H9 (cell line): ENCODE measurements at regions not wholly inside any gene's neighbourhood (a gene's known extent, or its start where the extent isn't known, plus 50 kb on each side); places are given as distances from the start of the nearest gene placed in this dataset.

Experiments used
- DNase-seq: peaks from one replicate; pipeline ENCODE4 v3.0.0-alpha.2; 2017
- H2AFZ ChIP-seq: one replicate; pipeline ENCODE4 v1.6.1; 2013; ENCODE audit warnings: mild to moderate bottlenecking, low read length, control low read depth, moderate library complexity
- H2AK5ac ChIP-seq: 2 replicates; pipeline ENCODE4 v1.6.1; 2013; ENCODE audit warnings: low read length, control low read depth, mixed read lengths; ENCODE audit not compliant: insufficient read length
- H2BK120ac ChIP-seq: one replicate; pipeline ENCODE4 v1.6.1; 2013; ENCODE audit warnings: low read depth, mild to moderate bottlenecking, low read length, control low read depth, inconsistent platforms; ENCODE audit not compliant: poor library complexity, severe bottlenecking
- H2BK12ac ChIP-seq: 2 replicates; pipeline ENCODE4 v1.6.1; 2013; ENCODE audit warnings: low read length, control low read depth, mixed read lengths, low read depth; ENCODE audit not compliant: insufficient read length
- H2BK15ac ChIP-seq: 2 replicates; pipeline ENCODE4 v1.6.1; 2013; ENCODE audit warnings: low read depth, low read length, control low read depth
- H2BK20ac ChIP-seq: one replicate; pipeline ENCODE4 v1.6.1; 2013; ENCODE audit warnings: low read depth, mild to moderate bottlenecking, low read length, control low read depth, inconsistent platforms; ENCODE audit not compliant: poor library complexity, severe bottlenecking
- H2BK5ac ChIP-seq: 2 replicates; pipeline ENCODE4 v1.6.1; 2013; ENCODE audit warnings: low read length, control low read depth, mixed read lengths; ENCODE audit not compliant: insufficient read length
- H3K14ac ChIP-seq: 2 replicates; pipeline ENCODE4 v1.6.1; 2013; ENCODE audit warnings: low read length, control low read depth; ENCODE audit not compliant: insufficient read depth
- H3K18ac ChIP-seq: 2 replicates; pipeline ENCODE4 v1.6.1; 2013; ENCODE audit warnings: low read depth, mild to moderate bottlenecking, mixed read lengths, low read length, control low read depth; ENCODE audit not compliant: insufficient read length
- H3K23ac ChIP-seq: 2 replicates; pipeline ENCODE4 v1.6.1; 2013; ENCODE audit warnings: low read length, control low read depth, mixed read lengths, low read depth; ENCODE audit not compliant: insufficient read length
- H3K23me2 ChIP-seq: 2 replicates; pipeline ENCODE4 v1.6.1; 2013; ENCODE audit warnings: low read depth, mild to moderate bottlenecking, mixed read lengths, low read length, control low read depth; ENCODE audit not compliant: insufficient read length, poor library complexity, severe bottlenecking
- H3K27ac ChIP-seq: 2 replicates; pipeline ENCODE4 v1.5.1; 2013; ENCODE audit warnings: low read length, control low read depth, mixed read lengths, low read depth; ENCODE audit not compliant: insufficient read length
- H3K27me3 ChIP-seq: 2 replicates; pipeline ENCODE4 v1.6.1; 2013; ENCODE audit warnings: low read length, control low read depth, inconsistent platforms; ENCODE audit not compliant: insufficient read depth
- H3K4ac ChIP-seq: 2 replicates; pipeline ENCODE4 v1.6.1; 2013; ENCODE audit warnings: low read depth, mild to moderate bottlenecking, control low read depth, inconsistent platforms, low read length, moderate library complexity
- H3K4me1 ChIP-seq: 2 replicates; pipeline ENCODE4 v1.6.1; 2013; ENCODE audit warnings: low read length, control low read depth, inconsistent platforms; ENCODE audit not compliant: insufficient read depth
- H3K4me2 ChIP-seq: 2 replicates; pipeline ENCODE4 v1.6.1; 2013; ENCODE audit warnings: low read length, control low read depth, mixed read lengths; ENCODE audit not compliant: insufficient read length, insufficient read depth
- H3K56ac ChIP-seq: 2 replicates; pipeline ENCODE4 v1.6.1; 2013; ENCODE audit warnings: low read depth, mild to moderate bottlenecking, mixed read lengths, low read length, control low read depth; ENCODE audit not compliant: insufficient read length
- H3K79me1 ChIP-seq: 2 replicates; pipeline ENCODE4 v1.6.1; 2013; ENCODE audit warnings: low read depth, mild to moderate bottlenecking, moderate library complexity, low read length, control low read depth, inconsistent platforms; ENCODE audit not compliant: insufficient read depth, poor library complexity, severe bottlenecking
- H3K79me2 ChIP-seq: 2 replicates; pipeline ENCODE4 v1.6.1; 2013; ENCODE audit warnings: low read length, control low read depth, inconsistent platforms; ENCODE audit not compliant: insufficient read depth
- H3K9ac ChIP-seq: 2 replicates; pipeline ENCODE4 v1.6.1; 2013; ENCODE audit warnings: low read length, control low read depth, mixed read lengths; ENCODE audit not compliant: insufficient read length; ENCODE audit errors: extremely low read depth
- H3K9me3 ChIP-seq: one replicate; pipeline ENCODE4 v1.6.1; 2013; ENCODE audit warnings: low read depth, low read length, inconsistent platforms; ENCODE audit not compliant: control insufficient read depth
- H3T11ph ChIP-seq: one replicate; pipeline ENCODE4 v1.6.1; 2013; ENCODE audit warnings: mild to moderate bottlenecking, low read length, control low read depth, inconsistent platforms
- H4K20me1 ChIP-seq: one replicate; pipeline ENCODE4 v1.6.1; 2013; ENCODE audit not compliant: control insufficient read depth, insufficient read length, insufficient read depth
- H4K5ac ChIP-seq: 2 replicates; pipeline ENCODE4 v1.6.1; 2013; ENCODE audit warnings: low read depth, mild to moderate bottlenecking, mixed read lengths, low read length, control low read depth; ENCODE audit not compliant: insufficient read length
- H4K8ac ChIP-seq: replicated peaks from 2 replicates; pipeline ENCODE4 v1.6.1; 2013; ENCODE audit warnings: low read length, control low read depth, mixed read lengths, low read depth; ENCODE audit not compliant: insufficient read length
- H4K91ac ChIP-seq: 2 replicates; pipeline ENCODE4 v1.6.1; 2013; ENCODE audit warnings: low read depth, mild to moderate bottlenecking, moderate library complexity, mixed read lengths, low read length, control low read depth; ENCODE audit not compliant: insufficient read length
- H3K27ac Mint-ChIP-seq, 3 experiments: 2 replicates in 2 of 3; 3 replicates in 1 of 3; pipeline ENCODE4 v1.8.0; 2020 to 2021; ENCODE audit warnings: mixed read lengths in 3 of 3, mild to moderate bottlenecking in 1 of 3, moderate library complexity in 1 of 3
- H3K27me3 Mint-ChIP-seq: 2 replicates; pipeline ENCODE4 v1.8.0; 2021; ENCODE audit warnings: low read depth, mild to moderate bottlenecking, moderate library complexity, mixed read lengths
- H3K36me3 Mint-ChIP-seq, 3 experiments: 2 replicates in 2 of 3; 3 replicates in 1 of 3; pipeline ENCODE4 v1.8.0; 2020 to 2021; ENCODE audit warnings: low read depth in 3 of 3, mixed read lengths in 3 of 3; ENCODE audit not compliant: insufficient read depth in 1 of 3
- H3K4me1 Mint-ChIP-seq, 2 experiments: 2 replicates each; pipeline ENCODE4 v1.8.0; 2020; ENCODE audit warnings: mixed read lengths in 2 of 2
- H3K4me3 Mint-ChIP-seq, 2 experiments: 2 replicates in 1 of 2; 3 replicates in 1 of 2; pipeline ENCODE4 v1.8.0; 2020 to 2021; ENCODE audit warnings: mild to moderate bottlenecking in 2 of 2, mixed read lengths in 2 of 2, moderate library complexity in 1 of 2
- H3K9me3 Mint-ChIP-seq, 2 experiments: 2 replicates in 1 of 2; 3 replicates in 1 of 2; pipeline ENCODE4 v1.8.0; 2020; ENCODE audit warnings: mild to moderate bottlenecking in 2 of 2, mixed read lengths in 2 of 2, moderate library complexity in 1 of 2
- WGBS: extraction: QIAGEN DNeasy Blood & Tissue Kit; methylation state at CpG from one replicate; pipeline ENCODE4 v1.1.7; 2013; ENCODE audit warnings: missing lambda C conversion rate, low lambda C conversion rate, mixed read lengths; ENCODE audit not compliant: insufficient read length; ENCODE audit errors: extremely low coverage; 5-methylcytosine and 5-hydroxymethylcytosine counted together
- TF ChIP-seq, protein P1 (sequence below): fragments of 200-600 bp; sonication (generic); conservative IDR thresholded peaks from 3 replicates; pipeline ENCODE4 v1.8.0; 2021; ENCODE audit warnings: antibody characterized with exemption, mild to moderate bottlenecking

DNA sequence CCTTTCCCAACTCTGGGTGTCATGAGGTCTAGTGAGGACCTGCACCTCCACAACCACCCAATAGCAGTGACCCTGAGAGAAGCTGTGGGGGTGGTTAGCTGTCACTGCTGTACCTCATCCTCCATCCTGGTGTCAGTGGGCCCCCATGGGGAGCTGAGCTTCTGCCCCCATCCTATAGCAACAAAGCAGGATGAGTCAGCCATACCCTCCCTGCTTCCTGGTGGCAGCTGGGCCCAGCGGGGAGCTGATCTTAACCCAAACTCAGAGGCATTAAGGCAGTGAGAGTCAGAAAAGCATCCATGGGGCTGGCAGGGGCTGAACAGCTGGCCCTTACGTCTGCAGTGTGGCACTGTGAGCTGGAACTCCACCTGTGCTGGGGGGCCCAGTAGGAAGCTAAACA lies 247.8 kb upstream of the HDAC4 start:
- peaks cover 6% of the 10 kb centered on the region for H3K27me3 Mint-ChIP-seq
- H3K79me2 ChIP-seq, result no peaks in the 10 kb centered on the region
- peaks cover 0 to 11% of the 10 kb centered on the region in 2 experiments; a peak in 2 of 4 replicates for H3K4me1 Mint-ChIP-seq
- no peaks in the 10 kb centered on the region for H3K23me2 ChIP-seq
- no peak for DNase-seq
- no peak overlapping the region for H3K23ac ChIP-seq
- no peak overlapping the region for H3K4me2 ChIP-seq
- no peak overlapping the region for H3T11ph ChIP-seq
- no peaks in the 10 kb centered on the region for H3K4me1 ChIP-seq
- H3K14ac ChIP-seq, result no peak overlapping the region
- H3K4me3 Mint-ChIP-seq, result no peak overlapping the region
- no peak overlapping the region for H3K56ac ChIP-seq
- H2AK5ac ChIP-seq, result no peak overlapping the region
- H4K5ac ChIP-seq, result no peak overlapping the region
- H2BK20ac ChIP-seq, result no peak overlapping the region
- no peaks in the 10 kb centered on the region for H4K20me1 ChIP-seq
- no peak overlapping the region for H2BK12ac ChIP-seq
- H3K27ac ChIP-seq, result no peak overlapping the region
- no peak overlapping the region for H3K4ac ChIP-seq
- H2AFZ ChIP-seq, result no peak overlapping the region
- H3K27me3 ChIP-seq, result no peaks in the 10 kb centered on the region
- H3K9me3 ChIP-seq, result no peaks in the 10 kb centered on the region
- H3K9me3 Mint-ChIP-seq, result peaks cover 12 to 17% of the 10 kb centered on the region in 2 experiments
- no peak overlapping the region for H4K91ac ChIP-seq
- no peak overlapping the region for H3K9ac ChIP-seq
- H2BK5ac ChIP-seq, result no peak overlapping the region
- no peak overlapping the region; a peak in 1 of 7 replicates for H3K27ac Mint-ChIP-seq
- WGBS, result no CpG with 5 or more reads among the region's 2 CpGs
- no peak overlapping the region for H2BK15ac ChIP-seq
- H4K8ac ChIP-seq, result no peak overlapping the region
- H2BK120ac ChIP-seq, result no peak overlapping the region
- H3K18ac ChIP-seq, result no peak overlapping the region
- TF ChIP-seq, protein P1, sequence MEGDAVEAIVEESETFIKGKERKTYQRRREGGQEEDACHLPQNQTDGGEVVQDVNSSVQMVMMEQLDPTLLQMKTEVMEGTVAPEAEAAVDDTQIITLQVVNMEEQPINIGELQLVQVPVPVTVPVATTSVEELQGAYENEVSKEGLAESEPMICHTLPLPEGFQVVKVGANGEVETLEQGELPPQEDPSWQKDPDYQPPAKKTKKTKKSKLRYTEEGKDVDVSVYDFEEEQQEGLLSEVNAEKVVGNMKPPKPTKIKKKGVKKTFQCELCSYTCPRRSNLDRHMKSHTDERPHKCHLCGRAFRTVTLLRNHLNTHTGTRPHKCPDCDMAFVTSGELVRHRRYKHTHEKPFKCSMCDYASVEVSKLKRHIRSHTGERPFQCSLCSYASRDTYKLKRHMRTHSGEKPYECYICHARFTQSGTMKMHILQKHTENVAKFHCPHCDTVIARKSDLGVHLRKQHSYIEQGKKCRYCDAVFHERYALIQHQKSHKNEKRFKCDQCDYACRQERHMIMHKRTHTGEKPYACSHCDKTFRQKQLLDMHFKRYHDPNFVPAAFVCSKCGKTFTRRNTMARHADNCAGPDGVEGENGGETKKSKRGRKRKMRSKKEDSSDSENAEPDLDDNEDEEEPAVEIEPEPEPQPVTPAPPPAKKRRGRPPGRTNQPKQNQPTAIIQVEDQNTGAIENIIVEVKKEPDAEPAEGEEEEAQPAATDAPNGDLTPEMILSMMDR, result no peak
- no peaks in the 10 kb centered on the region for H3K79me1 ChIP-seq
- H3K36me3 Mint-ChIP-seq, result peaks cover 0 to 9% (median 5%) of the 10 kb centered on the region in 3 experiments; a peak in 3 of 7 replicates
